GM12878 (cell line): ENCODE measurements at regions not wholly inside any gene's neighbourhood (a gene's known extent, or its start where the extent isn't known, plus 50 kb on each side); places are given as distances from the start of the nearest gene placed in this dataset.

Experiments used
- CTCF ChIP-seq, 3 experiments: IDR thresholded peaks in 2 of 3; conservative IDR thresholded peaks in 1 of 3; 2 replicates each; pipeline ENCODE4 v1.5.1; 2011; ENCODE audit warnings: low read depth in 3 of 3, low read length in 3 of 3, mild to moderate bottlenecking in 3 of 3, control low read depth in 2 of 3, moderate library complexity in 2 of 3, inconsistent platforms in 1 of 3, mixed read lengths in 1 of 3; ENCODE audit not compliant: control insufficient read depth in 2 of 3, insufficient read depth in 1 of 3; ENCODE audit errors: extremely low read depth in 1 of 3
- EP300 ChIP-seq, 2 experiments: fragments of 150-350 bp in 1 of 2; IDR thresholded peaks; 2 replicates each; pipeline ENCODE4 v1.6.1; 2011 to 2012; ENCODE audit warnings: low read depth in 2 of 2, low read length in 2 of 2, borderline replicate concordance in 1 of 2, improper control_type of control experiment in 1 of 2, inconsistent platforms in 1 of 2; ENCODE audit not compliant: control insufficient read depth in 1 of 2
- ESRRA ChIP-seq: IDR thresholded peaks from 2 replicates; pipeline ENCODE4 v1.6.1; 2012; ENCODE audit warnings: mild to moderate bottlenecking, low read length, improper control_type of control experiment
- HDAC2 ChIP-seq: fragments of 200-600 bp; sonication (generic); IDR thresholded peaks from 2 replicates; pipeline ENCODE4 v1.6.1; 2017
- IRF3 ChIP-seq: fragments of 450-650 bp; IDR thresholded peaks from 2 replicates; pipeline ENCODE4 v1.6.1; 2014; ENCODE audit warnings: mild to moderate bottlenecking
- MTA2 ChIP-seq: fragments of 450-650 bp; IDR thresholded peaks from 2 replicates; pipeline ENCODE4 v1.6.1; 2016; ENCODE audit warnings: low read depth, mild to moderate bottlenecking, moderate library complexity
- REST ChIP-seq: IDR thresholded peaks from 2 replicates; pipeline ENCODE4 v1.6.1; 2012; ENCODE audit warnings: mild to moderate bottlenecking, low read depth, low read length
- RFX5 ChIP-seq: IDR thresholded peaks from 2 replicates; pipeline ENCODE4 v1.6.1; 2011; ENCODE audit warnings: low read depth, low read length, improper control_type of control experiment
- SIX5 ChIP-seq: IDR thresholded peaks from 2 replicates; pipeline ENCODE4 v1.6.1; 2011; ENCODE audit warnings: mild to moderate bottlenecking, low read depth, low read length, moderate library complexity; ENCODE audit not compliant: severe bottlenecking
- SMC3 ChIP-seq: IDR thresholded peaks from 2 replicates; pipeline ENCODE4 v1.6.1; 2011; ENCODE audit warnings: low read length, improper control_type of control experiment, borderline replicate concordance
- STAT1 ChIP-seq: fragments of 450-650 bp; conservative IDR thresholded peaks from 2 replicates; pipeline ENCODE4 v1.6.1; 2014; ENCODE audit warnings: antibody characterized with exemption, mild to moderate bottlenecking

- TF ChIP-seq IRF3 (no peak), RFX5 (no peak), REST (no peak), STAT1 (no peak), SIX5 (no peak), HDAC2 (no peak), CTCF (IDR thresholded peaks at IDR 0.05 in 2 of 3, conservative IDR thresholded peaks at IDR 0.05 in 1 of 3; ENCODE audit: control insufficient read depth in 2 of 3, extremely low read depth in 1 of 3, insufficient read depth in 1 of 3, low read depth in 3 of 3, low read length in 3 of 3) (no peak), ESRRA (no peak), MTA2 (no peak), EP300 (IDR thresholded peaks at IDR 0.05; ENCODE audit: borderline replicate concordance in 1 of 2, control insufficient read depth in 1 of 2, low read depth in 2 of 2, low read length in 2 of 2) (no peak), SMC3 (no peak)
These were observed 504.4 kb downstream of the MN1 start for GRCh38 chr22:27297125-27297524.
